Breast epithelium (tissue), 4 donors: ENCODE measurements at regions not wholly inside any gene's neighbourhood (a gene's known extent, or its start where the extent isn't known, plus 50 kb on each side); places are given as distances from the start of the nearest gene placed in this dataset.

Experiments
- DNase-seq, 2 donors: peaks; one replicate each; pipeline ENCODE4 v3.0.0-alpha.2; 2019; ENCODE audit warnings: low spot score in 2 of 2
- H3K27ac ChIP-seq, 2 donors: fragments of 200-600 bp; sonication (generic) in 1 of 2; one replicate each; pipeline ENCODE4 v1.5.1; 2016 to 2019; ENCODE audit warnings: mild to moderate bottlenecking in 1 of 2
- H3K27me3 ChIP-seq, 2 donors: fragments of 200-600 bp; sonication (generic) in 1 of 2; one replicate each; pipeline versions ENCODE4 v1.5.1 to v1.6.0; 2017 to 2019; ENCODE audit warnings: control low read depth in 1 of 2, mild to moderate bottlenecking in 1 of 2
- H3K36me3 ChIP-seq: fragments of 200-600 bp; one replicate; pipeline ENCODE4 v1.5.1; 2019
- H3K4me1 ChIP-seq, 2 donors: fragments of 200-600 bp; sonication (generic); one replicate each; pipeline ENCODE4 v1.5.1; 2016 to 2019; ENCODE audit warnings: control low read depth in 1 of 2
- H3K4me3 ChIP-seq, 3 donors: fragments of 200-600 bp; sonication (generic); 1 replicate in 2 of 3; 2 replicates in 1 of 3; pipeline ENCODE4 v1.5.1; 2016 to 2019; ENCODE audit warnings: mild to moderate bottlenecking in 3 of 3, moderate library complexity in 2 of 3
- H3K9me3 ChIP-seq, 2 donors: fragments of 200-600 bp; sonication (generic) in 1 of 2; one replicate each; pipeline ENCODE4 v1.5.1; 2016 to 2019; ENCODE audit warnings: control low read depth in 1 of 2
- CTCF ChIP-seq, 3 donors: fragments of 450-650 bp; IDR thresholded peaks; one replicate each; pipeline ENCODE4 v1.5.1; 2016 to 2017; ENCODE audit warnings: antibody characterized with exemption in 3 of 3, mild to moderate bottlenecking in 3 of 3, moderate library complexity in 3 of 3
- POLR2A ChIP-seq: fragments of 450-650 bp; IDR thresholded peaks from one replicate; pipeline ENCODE4 v1.6.1; 2016; ENCODE audit warnings: antibody characterized with exemption, mild to moderate bottlenecking, moderate library complexity
- POLR2AphosphoS5 ChIP-seq, 3 donors: sonication (generic); formaldehyde crosslinking; IDR thresholded peaks; one replicate each; pipeline ENCODE4 v1.6.1; 2017; ENCODE audit warnings: antibody characterized with exemption in 3 of 3
- intact Hi-C: fragments of 100-400 bp; cut with DNase I; formaldehyde crosslinking; loops from one replicate; pipeline ENCODE4 v1.15.1; 2023; ENCODE audit warnings: low total_unique reads

GRCh38 chr9:108759835-108760234, 96.0 kb downstream of the ACTL7B start:
- intact Hi-C loops: no loop called here
- no peaks in the 10 kb centered on the region for H3K36me3 ChIP-seq
- H3K9me3 ChIP-seq: no peaks in the 10 kb centered on the region
- H3K27me3 ChIP-seq: no peaks in the 10 kb centered on the region
- H3K4me1 ChIP-seq: no peaks in the 10 kb centered on the region
- DNase-seq: no peak
- no peak overlapping the region for H3K27ac ChIP-seq
- TF ChIP-seq POLR2AphosphoS5 (IDR thresholded peaks at IDR 0.05) (no peak), CTCF (IDR thresholded peaks at IDR 0.05) (no peak), POLR2A (no peak)
- H3K4me3 ChIP-seq: no peak overlapping the region

- Histone ChIP-seq H3K27ac (no peak overlapping the region), H3K4me1 (no peaks in the 10 kb centered on the region), H3K27me3 (no peaks in the 10 kb centered on the region), H3K4me3 (no peak overlapping the region), H3K36me3 (no peaks in the 10 kb centered on the region), H3K9me3 (no peaks in the 10 kb centered on the region)
- TF ChIP-seq CTCF (IDR thresholded peaks at IDR 0.05): no peak
- TF ChIP-seq POLR2A: no peak
- no peak for TF ChIP-seq POLR2AphosphoS5 (IDR thresholded peaks at IDR 0.05)
- DNase-seq: no peak
- intact Hi-C loops: no loop called here
Measured at GRCh38 chr9:108759399-108759798, 96.4 kb downstream of the ACTL7B start.

GRCh38 chr9:108756746-108757490, 98.9 kb downstream of the ACTL7B start:
- TF ChIP-seq POLR2AphosphoS5 (IDR thresholded peaks at IDR 0.05): no peak
- TF ChIP-seq CTCF (IDR thresholded peaks at IDR 0.05): no peak
- no peak for TF ChIP-seq POLR2A
- H3K4me1 ChIP-seq: no peaks in the 10 kb centered on the region
- no peak for DNase-seq
- intact Hi-C loops: no loop called here
- H3K27ac ChIP-seq: no peak overlapping the region
- no peaks in the 10 kb centered on the region for H3K27me3 ChIP-seq
- H3K9me3 ChIP-seq: no peaks in the 10 kb centered on the region
- no peak overlapping the region for H3K4me3 ChIP-seq
- no peaks in the 10 kb centered on the region for H3K36me3 ChIP-seq

- Histone ChIP-seq H3K4me1 (no peaks in the 10 kb centered on the region), H3K9me3 (peaks cover 0 to 4% of the 10 kb centered on the region in 2 donors), H3K27ac (no peak overlapping the region), H3K4me3 (no peak overlapping the region), H3K27me3 (no peaks in the 10 kb centered on the region), H3K36me3 (no peaks in the 10 kb centered on the region)
- TF ChIP-seq POLR2A (no peak), POLR2AphosphoS5 (IDR thresholded peaks at IDR 0.05) (no peak), CTCF (IDR thresholded peaks at IDR 0.05) (no peak)
- intact Hi-C loops: no loop called here
- no peak for DNase-seq
Measured at GRCh38 chr9:108755979-108756378, 99.8 kb downstream of the ACTL7B start.

GRCh38 chr9:108751369-108751768, 104.4 kb downstream of the ACTL7B start:
- TF ChIP-seq POLR2A: no peak
- no peak for TF ChIP-seq POLR2AphosphoS5 (IDR thresholded peaks at IDR 0.05)
- no peak for TF ChIP-seq CTCF (IDR thresholded peaks at IDR 0.05)
- no peak overlapping the region for H3K27ac ChIP-seq
- H3K4me1 ChIP-seq: no peaks in the 10 kb centered on the region
- H3K9me3 ChIP-seq: peaks cover 0 to 4% of the 10 kb centered on the region in 2 donors
- intact Hi-C loops: no loop called here
- no peaks in the 10 kb centered on the region for H3K27me3 ChIP-seq
- H3K4me3 ChIP-seq: no peak overlapping the region
- no peak for DNase-seq
- H3K36me3 ChIP-seq: no peaks in the 10 kb centered on the region
